IMR-90 (cell line): ENCODE measurements at regions not wholly inside any gene's neighbourhood (a gene's known extent, or its start where the extent isn't known, plus 50 kb on each side); places are given as distances from the start of the nearest gene placed in this dataset.

ENCODE experiments used
- ATAC-seq: fragments of 200-7000 bp; cut with Tn5 transposase; 2 replicates; pipeline ENCODE4 v1.9.1; 2020; ENCODE audit warnings: low read depth, mild to moderate bottlenecking, moderate library complexity
- BruUV-seq: library from RNA; stranded (reverse); fragments of 400-500 nt; replicated peaks from 2 replicates; lab custom pipeline; 2021; lab: Mats Ljungman, UMichigan
- CTCF ChIA-PET: fragments of 300-600 bp; formaldehyde crosslinking; extraction: SDS; loops from one replicate; lab custom pipeline; 2021; ENCODE audit warnings: antibody characterized with exemption; lab: Yijun Ruan, JAX
- POLR2A ChIA-PET: fragments of 300-600 bp; sonication (Branson Sonifier 250); formaldehyde crosslinking; loops from one replicate; lab custom pipeline; 2022; ENCODE audit warnings: antibody characterized with exemption; ENCODE audit not compliant: unreplicated experiment; lab: Charles Lee
- DNase-seq: peaks from one replicate; pipeline ENCODE4 v3.0.0; 2013
- H2AFZ ChIP-seq: replicated peaks from 2 replicates; pipeline ENCODE3; 2013; ENCODE audit warnings: low read length, mild to moderate bottlenecking; ENCODE audit not compliant: poor library complexity
- H2AK5ac ChIP-seq: 2 replicates; pipeline ENCODE4 v1.6.1; 2013; ENCODE audit warnings: low read depth, low read length, inconsistent platforms
- H2AK9ac ChIP-seq: replicated peaks from 2 replicates; pipeline ENCODE3; 2013; ENCODE audit warnings: mild to moderate bottlenecking, low read depth, low read length, moderate library complexity; ENCODE audit not compliant: poor library complexity
- H2BK120ac ChIP-seq: 2 replicates; pipeline ENCODE4 v1.6.1; 2013; ENCODE audit warnings: low read depth, low read length, inconsistent platforms
- H2BK15ac ChIP-seq: 3 replicates; pipeline ENCODE4 v1.6.1; 2013; ENCODE audit warnings: low read depth, low read length, inconsistent platforms
- H2BK20ac ChIP-seq: 2 replicates; pipeline ENCODE4 v1.6.1; 2013; ENCODE audit warnings: low read depth, mild to moderate bottlenecking, inconsistent platforms, low read length, moderate library complexity
- H2BK5ac ChIP-seq: 2 replicates; pipeline ENCODE4 v1.6.1; 2013; ENCODE audit warnings: mild to moderate bottlenecking, low read depth, low read length, inconsistent platforms; ENCODE audit not compliant: poor library complexity, severe bottlenecking
- H3K14ac ChIP-seq: replicated peaks from 2 replicates; pipeline ENCODE4 v1.6.1; 2013; ENCODE audit warnings: low read depth, low read length, inconsistent platforms
- H3K18ac ChIP-seq: 2 replicates; pipeline ENCODE4 v1.6.1; 2013; ENCODE audit warnings: low read depth, low read length, control low read depth
- H3K23ac ChIP-seq: 2 replicates; pipeline ENCODE4 v1.6.1; 2013; ENCODE audit warnings: low read depth, low read length, inconsistent platforms
- H3K27ac ChIP-seq: 2 replicates; pipeline ENCODE4 v1.5.1; 2013; ENCODE audit warnings: mild to moderate bottlenecking, control low read depth, low read length; ENCODE audit not compliant: insufficient read depth
- H3K27me3 ChIP-seq: 2 replicates; pipeline ENCODE4 v1.6.1; 2013; ENCODE audit warnings: low read length; ENCODE audit not compliant: control insufficient read depth, insufficient read depth
- H3K36me3 ChIP-seq: 2 replicates; pipeline ENCODE4 v1.6.1; 2013; ENCODE audit warnings: low read length, mixed read lengths; ENCODE audit not compliant: control insufficient read depth, insufficient read depth
- H3K4ac ChIP-seq: 2 replicates; pipeline ENCODE4 v1.6.1; 2013; ENCODE audit warnings: low read depth, low read length, inconsistent platforms
- H3K4me1 ChIP-seq: 2 replicates; pipeline ENCODE4 v1.6.1; 2013; ENCODE audit warnings: low read length, mixed read lengths; ENCODE audit not compliant: control insufficient read depth, insufficient read depth
- H3K4me2 ChIP-seq: 2 replicates; pipeline ENCODE4 v1.6.1; 2013; ENCODE audit warnings: low read depth, mild to moderate bottlenecking, control low read depth, low read length, moderate library complexity
- H3K4me3 ChIP-seq: 2 replicates; pipeline ENCODE4 v1.5.1; 2013; ENCODE audit warnings: low read depth, mild to moderate bottlenecking, control low read depth, low read length, moderate library complexity; ENCODE audit not compliant: insufficient read depth
- H3K56ac ChIP-seq: 2 replicates; pipeline ENCODE4 v1.6.1; 2013; ENCODE audit warnings: low read length, inconsistent platforms; ENCODE audit not compliant: insufficient read depth; ENCODE audit errors: extremely low read depth
- H3K79me1 ChIP-seq, 2 experiments: 2 replicates each; pipeline ENCODE4 v1.6.1; 2013; ENCODE audit warnings: low read length in 2 of 2, inconsistent platforms in 1 of 2, low read depth in 1 of 2
- H3K9ac ChIP-seq: 2 replicates; pipeline ENCODE4 v1.6.1; 2013; ENCODE audit warnings: low read depth, low read length, control low read depth
- H3K9me1 ChIP-seq: 2 replicates; pipeline ENCODE4 v1.6.1; 2013; ENCODE audit warnings: low read length, inconsistent platforms; ENCODE audit not compliant: insufficient read depth
- H3K9me3 ChIP-seq: 2 replicates; pipeline ENCODE4 v1.6.1; 2013; ENCODE audit warnings: low read length; ENCODE audit not compliant: control insufficient read depth, insufficient read depth
- H4K20me1 ChIP-seq: 2 replicates; pipeline ENCODE4 v1.6.1; 2013; ENCODE audit warnings: low read length, inconsistent platforms; ENCODE audit not compliant: insufficient read depth
- H4K5ac ChIP-seq: 2 replicates; pipeline ENCODE4 v1.6.1; 2013; ENCODE audit warnings: mild to moderate bottlenecking, low read depth, low read length, control low read depth
- H4K8ac ChIP-seq, 2 experiments: 2 replicates each; pipeline ENCODE4 v1.6.1; 2013; ENCODE audit warnings: low read depth in 2 of 2, low read length in 2 of 2, control low read depth in 1 of 2, inconsistent platforms in 1 of 2
- H4K91ac ChIP-seq: 2 replicates; pipeline ENCODE4 v1.6.1; 2013; ENCODE audit warnings: low read depth, low read length, inconsistent platforms; ENCODE audit not compliant: insufficient read depth
- CHD1 ChIP-seq: IDR thresholded peaks from 2 replicates; pipeline ENCODE4 v1.6.1; 2012; ENCODE audit warnings: low read depth, low read length, improper control_type of control experiment
- ELK1 ChIP-seq: fragments of 150-350 bp; IDR thresholded peaks from 2 replicates; pipeline ENCODE4 v1.6.1; 2016; ENCODE audit warnings: low read depth, mild to moderate bottlenecking, low read length, moderate library complexity, borderline replicate concordance
- FOS ChIP-seq: fragments of 150-350 bp; IDR thresholded peaks from 2 replicates; pipeline ENCODE4 v1.6.1; 2016; ENCODE audit warnings: low read depth, low read length
- MAFK ChIP-seq: IDR thresholded peaks from 2 replicates; pipeline ENCODE4 v1.6.1; 2012; ENCODE audit warnings: low read depth, low read length, improper control_type of control experiment
- MAZ ChIP-seq: IDR thresholded peaks from 2 replicates; pipeline ENCODE4 v1.6.1; 2012; ENCODE audit warnings: low read depth, mild to moderate bottlenecking, low read length, improper control_type of control experiment, moderate library complexity, borderline replicate concordance
- MXI1 ChIP-seq: IDR thresholded peaks from 2 replicates; pipeline ENCODE4 v1.6.1; 2012; ENCODE audit warnings: low read depth, mild to moderate bottlenecking, low read length, moderate library complexity, borderline replicate concordance
- RCOR1 ChIP-seq: IDR thresholded peaks from 2 replicates; pipeline ENCODE4 v1.6.1; 2012; ENCODE audit warnings: mild to moderate bottlenecking, low read length, improper control_type of control experiment; ENCODE audit not compliant: insufficient replicate concordance
- RFX5 ChIP-seq: IDR thresholded peaks from 2 replicates; pipeline ENCODE4 v1.8.0; 2012; ENCODE audit warnings: low read depth, mild to moderate bottlenecking, low read length, moderate library complexity
- WGBS, 2 experiments: methylation state at CpG; one replicate each; pipeline versions ENCODE4 v1.1.5 to v1.1.7; 2013; ENCODE audit warnings: missing lambda C conversion rate in 2 of 2; ENCODE audit not compliant: insufficient read length in 1 of 2; ENCODE audit errors: extremely low coverage in 2 of 2; 5-methylcytosine and 5-hydroxymethylcytosine counted together
- dilution Hi-C: fragments of 300-500 bp; cut with HindIII; formaldehyde crosslinking; loops from one replicate; pipeline ENCODE4 v1.14.3; 2018; ENCODE audit warnings: low sequenced_read_pairs; ENCODE audit not compliant: unreplicated experiment
- in situ Hi-C: fragments of 300-500 bp; cut with MboI; formaldehyde crosslinking; loops from 3 replicates; pipeline ENCODE4 v1.14.3; 2019; ENCODE audit warnings: low sequenced_read_pairs, inconsistent platforms, mixed read lengths
- intact Hi-C: fragments of 100-400 bp; cut with micrococcal nuclease; formaldehyde crosslinking; loops from 2 replicates; pipeline ENCODE4 v1.10.0; 2022

GRCh38 chr10:29081951-29082685, 206.8 kb upstream of the LYZL1 start:
- TF ChIP-seq FOS, result no peak
- TF ChIP-seq RFX5, result no peak
- TF ChIP-seq MAFK, result no peak
- TF ChIP-seq MAZ, result no peak
- no peak for TF ChIP-seq RCOR1
- no peak for TF ChIP-seq MXI1
- no peak for TF ChIP-seq ELK1
- no peak for TF ChIP-seq CHD1
- intact Hi-C loops, result no loop called here

More at GRCh38 chr10:29081951-29082685, 206.8 kb upstream of the LYZL1 start:
- Histone ChIP-seq H2BK120ac (no peak overlapping the region), H4K8ac (no peak overlapping the region), H2AK9ac (no peak overlapping the region), H3K36me3 (no peaks in the 10 kb centered on the region), H3K4ac (no peak overlapping the region), H3K79me1 (no peaks in the 10 kb centered on the region), H3K27me3 (peaks cover 17% of the 10 kb centered on the region), H3K27ac (no peak overlapping the region), H3K4me3 (no peak overlapping the region), H4K20me1 (no peaks in the 10 kb centered on the region), H4K5ac (no peak overlapping the region), H2BK5ac (no peak overlapping the region), H2BK20ac (no peak overlapping the region), H3K9me1 (no peaks in the 10 kb centered on the region), H3K4me1 (no peaks in the 10 kb centered on the region), H3K23ac (no peak overlapping the region), H2AFZ (no peak overlapping the region), H3K9ac (no peak overlapping the region), H4K91ac (no peak overlapping the region), H3K4me2 (no peak overlapping the region), H2AK5ac (no peak overlapping the region), H3K9me3 (no peaks in the 10 kb centered on the region), H3K18ac (no peak overlapping the region), H2BK15ac (no peak overlapping the region), H3K14ac (no peak overlapping the region), H3K56ac (no peak overlapping the region)
- dilution Hi-C loops, result no loop called here
- POLR2A ChIA-PET, result interaction anchor here (0.6 kb wide), 1 partner anchor 580 kb away, joined by 14 read pairs; no protein-coding TSS in a partner anchor
- DNase-seq (no peak), ATAC-seq (no peak)
- in situ Hi-C loops, result no loop called here
- CTCF ChIA-PET, result no interaction called here
- WGBS, 2 experiments, result 63% methylated on average over 7 of the region's 13 CpGs; no CpG with 5 or more reads in 1 of the 2 experiments
- no TSS peak for BruUV-seq
